Panc1 (cell line): ENCODE measurements at regions not wholly inside any gene's neighbourhood (a gene's known extent, or its start where the extent isn't known, plus 50 kb on each side); places are given as distances from the start of the nearest gene placed in this dataset.

ENCODE experiments used
- ATAC-seq: fragments of 200-7000 bp; cut with Tn5 transposase; 2 replicates; pipeline ENCODE4 v1.9.1; 2020; ENCODE audit warnings: mild to moderate bottlenecking, moderate library complexity
- BruUV-seq: library from RNA; stranded (reverse); fragments of 400-500 nt; replicated peaks from 2 replicates; lab custom pipeline; 2021; lab: Mats Ljungman, UMichigan
- CTCF ChIA-PET: fragments of 300-600 bp; sonication (Branson Sonifier 250); formaldehyde crosslinking; loops from one replicate; lab custom pipeline; 2022; ENCODE audit warnings: antibody characterized with exemption; lab: Charles Lee
- POLR2A ChIA-PET: fragments of 300-600 bp; sonication (Branson Sonifier 250); formaldehyde crosslinking; loops from one replicate; lab custom pipeline; 2022; ENCODE audit warnings: antibody characterized with exemption; lab: Charles Lee
- DNase-seq: peaks from one replicate; pipeline ENCODE4 v3.0.0-alpha.2; 2010; ENCODE audit warnings: low read depth, low spot score
- H3K27ac ChIP-seq: 2 replicates; pipeline ENCODE4 v1.5.1; 2011; ENCODE audit warnings: mild to moderate bottlenecking, low read length, inconsistent platforms
- H3K27me3 ChIP-seq: fragments of 200-500 bp; sonication (Bioruptor generic); 2 replicates; pipeline ENCODE4 v1.6.0; 2014; ENCODE audit warnings: low read length, inconsistent platforms; ENCODE audit not compliant: control insufficient read depth, insufficient read depth
- H3K36me3 ChIP-seq: fragments of 200-500 bp; sonication (Bioruptor generic); 2 replicates; pipeline ENCODE4 v1.5.1; 2014; ENCODE audit warnings: inconsistent platforms, mild to moderate bottlenecking, low read length, moderate library complexity; ENCODE audit not compliant: control insufficient read depth, insufficient read depth
- H3K4me1 ChIP-seq: 2 replicates; pipeline ENCODE4 v1.5.1; 2011; ENCODE audit warnings: inconsistent platforms, mild to moderate bottlenecking, low read length, moderate library complexity; ENCODE audit not compliant: control insufficient read depth, insufficient read depth
- H3K4me3 ChIP-seq, 2 experiments: 2 replicates each; pipeline ENCODE4 v1.5.1; 2011 to 2012; ENCODE audit warnings: low read depth in 2 of 2, low read length in 2 of 2, mild to moderate bottlenecking in 2 of 2, inconsistent platforms in 1 of 2, moderate library complexity in 1 of 2
- H3K9me3 ChIP-seq: fragments of 200-500 bp; sonication (Bioruptor generic); 2 replicates; pipeline ENCODE4 v1.5.1; 2014; ENCODE audit warnings: low read depth, mild to moderate bottlenecking, inconsistent platforms, low read length, moderate library complexity; ENCODE audit not compliant: control insufficient read depth, insufficient read depth
- POLR2AphosphoS5 ChIP-seq: IDR thresholded peaks from 2 replicates; pipeline ENCODE4 v1.6.1; 2012; ENCODE audit warnings: mild to moderate bottlenecking, low read depth, low read length, moderate library complexity
- SIN3A ChIP-seq: IDR thresholded peaks from 2 replicates; pipeline ENCODE4 v1.6.1; 2012; ENCODE audit warnings: low read depth, mild to moderate bottlenecking, low read length, moderate library complexity, borderline replicate concordance; ENCODE audit not compliant: insufficient read depth
- TCF7L2 ChIP-seq: IDR thresholded peaks from 2 replicates; pipeline ENCODE4 v1.6.1; 2011; ENCODE audit warnings: mild to moderate bottlenecking, low read depth, low read length, inconsistent platforms
- in situ Hi-C: cut with HindIII; loops from 2 replicates; pipeline ENCODE4 v1.10.0; 2016; ENCODE audit warnings: low sequenced_read_pairs, low pct_unique_long_range_greater_than_20kb
- intact Hi-C: fragments of 100-400 bp; cut with micrococcal nuclease; formaldehyde crosslinking; loops from one replicate; pipeline ENCODE4 v1.10.0; 2022; ENCODE audit not compliant: unreplicated experiment
- TF ChIP-seq, protein P1 (sequence below): fragments of 450-650 bp; IDR thresholded peaks from 2 replicates; pipeline ENCODE4 v1.5.1; 2017; ENCODE audit warnings: mild to moderate bottlenecking
- TF ChIP-seq, protein P2 (sequence below), 2 experiments: IDR thresholded peaks; 2 replicates each; pipeline ENCODE4 v1.6.1; 2011 to 2012; ENCODE audit warnings: low read depth in 2 of 2, control low read depth in 1 of 2, low read length in 1 of 2, mild to moderate bottlenecking in 1 of 2, moderate library complexity in 1 of 2; ENCODE audit not compliant: insufficient read depth in 1 of 2

DNA sequence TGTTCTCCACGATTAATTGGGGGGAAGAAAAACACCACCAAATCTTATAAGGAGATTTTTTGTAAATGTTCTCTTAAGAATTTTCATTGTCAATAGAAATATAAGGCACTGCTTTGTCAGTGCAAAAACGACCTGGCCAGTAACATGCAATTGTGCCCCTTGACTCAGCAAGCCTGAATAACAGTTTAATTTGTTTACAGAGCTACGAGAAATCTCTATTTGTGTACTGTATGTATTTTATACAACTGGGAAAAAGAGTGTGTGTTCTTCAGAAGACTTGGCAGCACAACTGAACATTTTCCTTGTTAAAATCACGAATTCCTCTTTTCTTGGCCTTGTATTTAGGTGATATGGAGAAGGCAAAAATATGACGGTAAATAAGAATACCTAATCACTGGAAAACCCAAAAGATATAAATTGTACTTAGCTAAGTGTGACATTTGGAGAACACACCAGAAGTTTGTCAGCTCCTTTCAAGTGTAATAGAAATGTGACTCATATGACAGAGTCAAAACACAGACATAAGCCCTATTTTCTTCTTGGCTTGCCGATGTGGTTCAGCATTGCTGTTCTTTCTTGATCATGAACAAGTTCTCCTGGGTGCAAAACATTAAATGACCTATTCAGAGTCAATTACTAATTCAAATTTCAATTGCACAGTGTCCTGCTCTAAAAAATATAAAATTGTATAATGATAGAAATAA lies 945.0 kb upstream of the INTU start:
- POLR2A ChIA-PET: interaction anchor here (0.5 kb wide), 1 partner anchor 98 kb away, joined by 3 read pairs; no protein-coding TSS in a partner anchor
- intact Hi-C loops: no loop called here
- in situ Hi-C loops: no loop called here
- no TSS peak for BruUV-seq
- ATAC-seq (no peak), DNase-seq (no peak)
- Histone ChIP-seq H3K4me3 (no peak overlapping the region), H3K27me3 (no peaks in the 10 kb centered on the region), H3K9me3 (no peaks in the 10 kb centered on the region), H3K4me1 (no peaks in the 10 kb centered on the region), H3K36me3 (no peaks in the 10 kb centered on the region), H3K27ac (no peak overlapping the region)
- TF ChIP-seq SIN3A (no peak), TCF7L2 (no peak), POLR2AphosphoS5 (no peak)
- TF ChIP-seq, protein P1, sequence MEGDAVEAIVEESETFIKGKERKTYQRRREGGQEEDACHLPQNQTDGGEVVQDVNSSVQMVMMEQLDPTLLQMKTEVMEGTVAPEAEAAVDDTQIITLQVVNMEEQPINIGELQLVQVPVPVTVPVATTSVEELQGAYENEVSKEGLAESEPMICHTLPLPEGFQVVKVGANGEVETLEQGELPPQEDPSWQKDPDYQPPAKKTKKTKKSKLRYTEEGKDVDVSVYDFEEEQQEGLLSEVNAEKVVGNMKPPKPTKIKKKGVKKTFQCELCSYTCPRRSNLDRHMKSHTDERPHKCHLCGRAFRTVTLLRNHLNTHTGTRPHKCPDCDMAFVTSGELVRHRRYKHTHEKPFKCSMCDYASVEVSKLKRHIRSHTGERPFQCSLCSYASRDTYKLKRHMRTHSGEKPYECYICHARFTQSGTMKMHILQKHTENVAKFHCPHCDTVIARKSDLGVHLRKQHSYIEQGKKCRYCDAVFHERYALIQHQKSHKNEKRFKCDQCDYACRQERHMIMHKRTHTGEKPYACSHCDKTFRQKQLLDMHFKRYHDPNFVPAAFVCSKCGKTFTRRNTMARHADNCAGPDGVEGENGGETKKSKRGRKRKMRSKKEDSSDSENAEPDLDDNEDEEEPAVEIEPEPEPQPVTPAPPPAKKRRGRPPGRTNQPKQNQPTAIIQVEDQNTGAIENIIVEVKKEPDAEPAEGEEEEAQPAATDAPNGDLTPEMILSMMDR: no peak
- TF ChIP-seq, protein P2, sequence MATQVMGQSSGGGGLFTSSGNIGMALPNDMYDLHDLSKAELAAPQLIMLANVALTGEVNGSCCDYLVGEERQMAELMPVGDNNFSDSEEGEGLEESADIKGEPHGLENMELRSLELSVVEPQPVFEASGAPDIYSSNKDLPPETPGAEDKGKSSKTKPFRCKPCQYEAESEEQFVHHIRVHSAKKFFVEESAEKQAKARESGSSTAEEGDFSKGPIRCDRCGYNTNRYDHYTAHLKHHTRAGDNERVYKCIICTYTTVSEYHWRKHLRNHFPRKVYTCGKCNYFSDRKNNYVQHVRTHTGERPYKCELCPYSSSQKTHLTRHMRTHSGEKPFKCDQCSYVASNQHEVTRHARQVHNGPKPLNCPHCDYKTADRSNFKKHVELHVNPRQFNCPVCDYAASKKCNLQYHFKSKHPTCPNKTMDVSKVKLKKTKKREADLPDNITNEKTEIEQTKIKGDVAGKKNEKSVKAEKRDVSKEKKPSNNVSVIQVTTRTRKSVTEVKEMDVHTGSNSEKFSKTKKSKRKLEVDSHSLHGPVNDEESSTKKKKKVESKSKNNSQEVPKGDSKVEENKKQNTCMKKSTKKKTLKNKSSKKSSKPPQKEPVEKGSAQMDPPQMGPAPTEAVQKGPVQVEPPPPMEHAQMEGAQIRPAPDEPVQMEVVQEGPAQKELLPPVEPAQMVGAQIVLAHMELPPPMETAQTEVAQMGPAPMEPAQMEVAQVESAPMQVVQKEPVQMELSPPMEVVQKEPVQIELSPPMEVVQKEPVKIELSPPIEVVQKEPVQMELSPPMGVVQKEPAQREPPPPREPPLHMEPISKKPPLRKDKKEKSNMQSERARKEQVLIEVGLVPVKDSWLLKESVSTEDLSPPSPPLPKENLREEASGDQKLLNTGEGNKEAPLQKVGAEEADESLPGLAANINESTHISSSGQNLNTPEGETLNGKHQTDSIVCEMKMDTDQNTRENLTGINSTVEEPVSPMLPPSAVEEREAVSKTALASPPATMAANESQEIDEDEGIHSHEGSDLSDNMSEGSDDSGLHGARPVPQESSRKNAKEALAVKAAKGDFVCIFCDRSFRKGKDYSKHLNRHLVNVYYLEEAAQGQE (IDR thresholded peaks at IDR 0.05; ENCODE audit: insufficient read depth in 1 of 2, low read depth in 2 of 2, low read length in 1 of 2): no peak
- CTCF ChIA-PET: no interaction called here

DNA sequence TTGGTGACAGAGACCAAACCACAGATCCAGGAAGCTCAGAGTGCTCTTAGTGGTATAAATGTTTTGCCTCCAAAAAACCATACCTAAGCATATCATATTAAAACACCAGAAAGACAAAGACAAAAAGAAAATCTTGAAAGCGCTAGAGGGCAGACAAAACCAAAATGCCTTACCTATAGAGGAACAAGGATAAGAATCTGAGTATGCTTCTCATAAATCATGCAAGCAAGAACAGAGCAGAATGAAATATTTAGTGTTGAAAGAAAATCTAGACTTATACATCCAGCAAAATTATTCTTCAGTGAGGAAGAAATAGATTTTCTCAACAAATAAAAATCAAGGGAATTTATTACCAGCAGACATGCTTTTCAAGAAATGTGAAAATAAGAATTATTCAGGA lies 941.0 kb upstream of the INTU start:
- H3K27ac ChIP-seq: no peak overlapping the region
- CTCF ChIA-PET: no interaction called here
- H3K9me3 ChIP-seq: no peaks in the 10 kb centered on the region
- POLR2A ChIA-PET: no interaction called here
- DNase-seq (no peak), ATAC-seq (no peak)
- no peaks in the 10 kb centered on the region for H3K4me1 ChIP-seq
- H3K36me3 ChIP-seq: no peaks in the 10 kb centered on the region; the same call in 1 of the 2 replicates
- intact Hi-C loops: no loop called here
- TF ChIP-seq POLR2AphosphoS5 (no peak), TCF7L2 (no peak), SIN3A (no peak)
- TF ChIP-seq, protein P2 (IDR thresholded peaks at IDR 0.05; ENCODE audit: insufficient read depth in 1 of 2, low read depth in 2 of 2, low read length in 1 of 2): no peak
- TF ChIP-seq, protein P1: no peak
- BruUV-seq: no TSS peak
- in situ Hi-C loops: no loop called here
- no peak overlapping the region for H3K4me3 ChIP-seq
- no peaks in the 10 kb centered on the region for H3K27me3 ChIP-seq
